Right lobe of liver (tissue), 4 donors: ENCODE measurements at regions not wholly inside any gene's neighbourhood (a gene's known extent, or its start where the extent isn't known, plus 50 kb on each side); places are given as distances from the start of the nearest gene placed in this dataset.

ENCODE experiments used
- CTCF ChIP-seq, 4 donors: fragments of 200-600 bp in 3 of 4; fragments of 450-650 bp in 1 of 4; IDR thresholded peaks; one replicate each; pipeline versions ENCODE4 v1.5.1 to v1.8.0; 2016 to 2022; ENCODE audit warnings: antibody characterized with exemption in 4 of 4, mild to moderate bottlenecking in 2 of 4
- POLR2A ChIP-seq: fragments of 450-650 bp; IDR thresholded peaks from one replicate; pipeline ENCODE4 v1.6.1; 2017; ENCODE audit warnings: antibody characterized with exemption, mild to moderate bottlenecking
- donor health status: DM: no; HTN: no; CAD: no.
- donor health status: DM: no; HTN: no; CAD: no.
- donor health status: DM: no; HTN: yes; CAD: no.

GRCh38 chr18:27411911-27412310 lies 226.8 kb upstream of the CHST9 start:
- TF ChIP-seq CTCF (IDR thresholded peaks at IDR 0.05) (no peak), POLR2A (no peak)
